Activated effector memory CD4-positive, alpha-beta T cell treated with anti-CD3 and anti-CD28 coated beads, Interleukin-2, amount 50 U/mL, for 16 hours (primary cell): ENCODE measurements at regions not wholly inside any gene's neighbourhood (a gene's known extent, or its start where the extent isn't known, plus 50 kb on each side); places are given as distances from the start of the nearest gene placed in this dataset.
"Not testable (repeated sequence)": the region's sequence is repeated elsewhere in the genome, so short reads cannot be mapped to it uniquely, and the experiment has no call there.

Experiments
- DNase-seq: peaks from one replicate; pipeline ENCODE4 v3.0.0-alpha.2; 2020

DNA sequence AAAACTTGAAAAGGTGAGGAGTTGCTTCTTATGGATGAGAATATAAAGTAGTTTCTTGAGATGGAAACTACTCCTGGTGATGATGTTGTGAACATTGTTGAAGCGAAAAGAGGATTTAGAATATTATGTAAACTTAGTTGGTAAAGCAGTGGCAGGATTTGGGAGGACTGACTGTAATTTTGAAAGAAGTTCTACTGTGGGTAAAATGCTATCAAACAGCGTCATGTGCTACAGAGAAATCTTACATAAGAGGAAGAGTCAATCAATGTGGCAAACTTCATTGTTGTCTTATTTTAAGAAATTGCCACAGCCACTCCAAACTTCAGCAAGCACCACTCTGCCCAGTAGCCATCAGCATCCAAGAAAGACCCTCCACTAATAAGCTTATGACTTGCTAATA, 112.9 kb upstream of the ZEB2 start:
- no peak for DNase-seq

DNA sequence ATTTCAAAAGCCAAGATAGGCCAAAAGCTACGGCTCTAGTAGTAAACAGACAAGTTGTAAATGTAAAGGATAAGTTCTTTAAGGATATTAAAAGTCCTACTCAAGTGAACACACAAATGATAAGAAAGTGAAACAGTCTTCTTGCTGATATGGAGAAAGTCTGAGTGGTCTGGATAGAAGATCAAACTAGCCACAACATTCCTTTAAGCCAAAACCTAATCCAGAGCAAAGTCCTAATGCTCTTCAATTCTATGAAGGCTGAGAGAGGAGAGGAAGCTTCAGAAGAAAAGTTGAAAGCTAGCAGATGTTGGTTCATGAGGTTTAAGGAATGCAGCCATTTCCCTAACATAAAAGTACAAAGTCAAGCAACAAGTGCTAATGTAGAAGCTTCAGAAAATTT, 111.7 kb upstream of the ZEB2 start:
- no peak for DNase-seq

DNA sequence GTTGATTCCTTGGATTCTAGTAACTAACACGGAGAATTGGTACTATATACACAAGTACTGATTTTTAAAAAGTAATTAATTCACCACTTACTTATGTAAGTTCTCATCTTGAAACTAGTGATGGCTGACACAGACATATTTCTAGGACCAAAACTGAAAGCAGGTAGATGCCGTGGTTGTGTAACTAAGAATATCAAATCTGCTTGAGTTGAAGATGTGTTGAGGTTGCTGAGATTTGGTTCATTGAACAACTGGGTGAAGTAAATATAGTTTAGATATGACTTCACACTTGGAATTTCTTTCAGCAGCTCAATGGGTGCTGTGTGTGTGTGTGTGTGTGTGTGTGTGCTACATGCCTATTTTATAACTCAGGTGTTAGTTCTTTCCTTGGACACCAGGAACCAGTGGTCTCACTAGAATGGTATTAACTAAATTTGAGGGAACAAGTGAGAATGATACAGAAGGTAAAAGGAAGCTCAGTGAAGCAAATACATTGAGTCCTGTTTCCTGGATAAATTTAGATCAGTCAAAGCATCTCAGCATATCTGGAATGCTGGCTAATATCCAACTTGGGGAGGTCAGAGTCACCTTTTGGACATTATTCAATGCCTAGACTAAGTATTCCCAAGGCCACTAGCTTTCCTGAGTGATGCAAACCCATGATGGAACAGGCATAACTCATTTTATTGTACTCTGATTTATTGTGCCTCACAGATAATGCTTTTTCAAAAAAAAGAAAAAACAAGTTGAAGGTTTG, 110.7 kb upstream of the ZEB2 start:
- no peak for DNase-seq

DNA sequence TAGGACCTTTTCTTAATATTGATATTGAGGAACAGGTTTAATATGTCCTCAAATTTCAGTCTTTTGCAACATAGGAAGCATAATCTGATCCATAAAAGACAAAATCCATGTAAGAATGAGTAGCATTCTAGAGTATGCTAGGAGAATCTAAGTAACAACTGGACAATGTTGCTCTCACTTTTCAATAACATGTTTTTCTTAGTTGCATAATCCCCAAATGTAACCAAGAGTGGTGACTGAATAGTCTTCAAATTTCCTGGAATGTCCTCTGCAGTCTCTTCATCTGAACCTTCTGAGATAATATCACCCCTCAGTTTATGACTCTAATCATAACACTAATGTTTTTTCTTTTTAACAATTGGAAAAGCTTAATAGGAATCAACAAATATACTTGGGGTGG, 110.0 kb upstream of the ZEB2 start:
- no peak for DNase-seq

DNA sequence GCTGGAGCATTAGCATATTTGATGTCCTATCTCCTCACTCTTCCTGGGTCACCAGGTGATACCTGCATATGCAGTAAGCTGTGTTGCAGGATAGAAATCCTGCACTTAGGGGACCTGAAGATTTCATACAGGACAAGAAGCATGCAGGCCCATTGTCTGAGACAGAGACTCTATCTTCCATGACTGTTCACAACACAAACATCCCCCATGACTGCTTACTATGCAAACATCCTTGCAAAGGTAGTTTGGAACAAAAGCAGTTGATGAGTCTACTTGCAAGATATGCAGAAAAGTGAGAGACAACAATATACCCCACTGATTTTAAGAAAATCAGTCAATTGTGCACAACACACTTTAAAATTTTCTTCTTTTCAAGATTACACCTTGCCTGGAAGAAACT, 108.6 kb upstream of the ZEB2 start:
- no peak for DNase-seq

DNA sequence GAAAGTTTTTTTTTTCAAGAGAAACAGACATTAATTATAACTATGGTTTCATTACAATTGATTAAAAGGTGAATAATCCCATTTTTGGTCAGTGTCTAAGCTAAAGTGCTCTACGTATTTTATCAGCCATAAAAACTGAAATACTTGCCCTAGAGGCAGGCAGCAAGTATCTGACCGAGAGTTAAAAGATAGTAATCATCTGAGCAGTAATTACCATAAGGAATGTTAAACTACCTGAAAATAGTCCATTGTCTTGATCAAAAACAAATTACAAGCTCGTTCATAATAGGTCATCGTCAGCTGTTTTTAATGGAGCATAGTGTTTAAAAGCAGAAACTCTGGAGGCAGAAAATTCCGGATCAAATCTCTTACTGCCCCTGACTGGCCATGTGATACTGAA, 105.7 kb upstream of the ZEB2 start:
- DNase-seq, result no peak

DNA sequence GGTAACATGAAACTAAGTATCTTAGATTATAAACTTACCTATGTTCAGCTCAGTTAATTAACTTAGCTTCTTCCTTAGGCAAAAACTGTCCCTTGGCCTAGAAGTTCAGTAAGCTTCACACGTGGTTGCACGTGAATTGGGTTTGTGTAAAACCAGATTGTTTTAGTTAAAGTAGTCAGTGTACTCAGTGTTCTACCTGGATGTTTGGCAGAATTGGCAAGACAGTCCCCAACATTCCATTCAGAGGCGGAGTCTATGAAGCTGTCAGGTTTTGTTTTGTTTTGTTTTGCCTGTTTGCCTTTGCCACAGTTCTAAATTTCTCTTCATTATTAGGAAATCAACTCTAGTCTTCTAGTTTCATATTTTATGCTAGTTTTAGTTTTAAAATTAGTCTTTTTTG, 105.3 kb upstream of the ZEB2 start:
- no peak for DNase-seq

DNA sequence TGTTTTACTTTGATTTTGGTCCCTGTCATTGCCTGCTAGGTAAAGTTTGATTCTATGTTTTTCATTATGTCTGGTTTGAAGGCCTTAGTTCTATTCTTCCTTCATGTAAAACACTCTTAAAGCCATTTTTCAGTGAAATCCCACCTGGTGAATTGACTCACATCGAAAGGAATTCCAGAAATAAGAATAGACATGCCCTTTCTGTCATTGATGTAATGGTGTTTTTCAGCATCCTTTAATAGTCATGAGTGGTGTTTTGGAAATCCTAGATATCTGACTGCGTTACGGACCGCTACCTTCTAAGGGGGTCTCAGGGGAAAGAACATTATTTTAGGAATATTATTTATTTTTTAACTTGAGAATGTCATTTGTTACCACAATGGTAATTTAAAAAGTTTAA, 104.5 kb upstream of the ZEB2 start:
- no peak for DNase-seq

DNA sequence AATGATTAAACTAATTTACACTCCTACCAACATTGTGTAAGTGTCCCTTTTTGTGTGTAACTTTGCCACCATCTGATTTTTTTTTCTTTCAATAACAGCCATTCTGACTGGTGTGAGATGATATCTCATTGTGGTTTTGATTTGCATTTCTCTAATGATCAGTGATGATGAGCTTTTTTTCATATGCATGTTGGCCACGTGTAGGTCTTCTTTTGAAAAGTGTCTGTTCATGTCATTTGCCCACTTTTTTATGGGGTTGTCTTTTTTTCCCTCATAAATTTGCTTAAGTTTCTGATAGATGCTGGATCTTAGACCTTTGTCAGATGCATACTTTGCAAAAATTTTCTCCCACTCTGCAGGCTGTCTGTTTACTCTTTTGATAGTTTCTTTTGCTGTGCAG, 102.5 kb upstream of the ZEB2 start:
- not testable (repeated sequence) for DNase-seq

DNA sequence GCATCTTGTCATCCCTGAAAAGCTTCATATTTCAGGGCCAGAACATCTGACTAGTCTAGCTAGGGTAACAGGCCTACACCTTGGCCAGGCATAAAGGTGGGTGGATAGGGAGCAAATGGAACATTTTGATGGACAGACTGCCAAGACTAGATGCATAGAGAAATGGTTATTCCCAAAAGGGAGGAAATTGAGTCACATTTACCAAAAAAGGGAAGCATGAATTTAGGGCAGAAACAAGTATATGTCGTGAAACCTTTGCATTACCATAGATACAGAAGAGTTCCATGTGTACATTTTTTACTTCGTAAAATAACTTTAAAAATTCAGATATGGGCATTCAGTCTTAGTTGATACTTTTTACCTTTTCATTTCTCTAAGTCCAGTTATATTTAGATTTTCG, 101.3 kb upstream of the ZEB2 start:
- DNase-seq, result no peak

DNA sequence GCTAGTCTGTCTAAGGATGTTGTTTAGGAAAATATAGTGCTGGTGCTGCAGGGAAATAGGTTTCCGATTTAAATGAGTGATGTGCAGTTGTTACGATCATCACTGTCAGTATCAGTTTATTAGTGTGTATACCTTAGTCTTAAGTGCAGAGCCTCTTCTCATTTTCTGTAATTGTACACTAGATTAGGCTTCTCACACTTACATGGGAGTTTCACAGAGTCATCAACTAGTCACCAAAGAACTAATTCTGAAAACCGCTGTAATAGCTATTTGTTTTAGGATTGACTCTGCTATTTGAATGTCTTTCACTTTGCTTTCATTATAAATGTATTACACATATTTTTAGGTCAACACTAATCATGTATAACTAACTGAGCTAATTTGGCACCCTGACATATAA, 99.8 kb upstream of the ZEB2 start:
- no peak for DNase-seq

DNA sequence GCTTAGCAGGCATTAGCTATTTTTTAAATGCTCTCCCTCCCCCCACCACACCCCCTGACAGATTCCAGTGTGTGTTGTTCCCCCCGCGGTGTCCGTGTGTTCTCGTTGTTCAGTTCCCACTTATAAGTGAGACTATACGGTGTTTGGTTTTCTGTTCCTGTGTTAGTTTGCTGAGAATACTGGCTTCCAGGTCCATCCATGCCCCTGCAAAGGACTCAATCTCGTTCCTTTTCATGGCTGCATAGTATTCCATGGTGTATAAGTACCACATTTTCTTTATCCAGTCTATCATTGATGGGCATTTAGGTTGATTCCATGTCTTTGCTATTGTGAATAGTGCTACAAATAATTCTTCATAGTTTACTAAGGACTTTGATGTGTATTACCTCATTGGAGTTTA, 97.3 kb upstream of the ZEB2 start:
- DNase-seq, result not testable (repeated sequence)

DNA sequence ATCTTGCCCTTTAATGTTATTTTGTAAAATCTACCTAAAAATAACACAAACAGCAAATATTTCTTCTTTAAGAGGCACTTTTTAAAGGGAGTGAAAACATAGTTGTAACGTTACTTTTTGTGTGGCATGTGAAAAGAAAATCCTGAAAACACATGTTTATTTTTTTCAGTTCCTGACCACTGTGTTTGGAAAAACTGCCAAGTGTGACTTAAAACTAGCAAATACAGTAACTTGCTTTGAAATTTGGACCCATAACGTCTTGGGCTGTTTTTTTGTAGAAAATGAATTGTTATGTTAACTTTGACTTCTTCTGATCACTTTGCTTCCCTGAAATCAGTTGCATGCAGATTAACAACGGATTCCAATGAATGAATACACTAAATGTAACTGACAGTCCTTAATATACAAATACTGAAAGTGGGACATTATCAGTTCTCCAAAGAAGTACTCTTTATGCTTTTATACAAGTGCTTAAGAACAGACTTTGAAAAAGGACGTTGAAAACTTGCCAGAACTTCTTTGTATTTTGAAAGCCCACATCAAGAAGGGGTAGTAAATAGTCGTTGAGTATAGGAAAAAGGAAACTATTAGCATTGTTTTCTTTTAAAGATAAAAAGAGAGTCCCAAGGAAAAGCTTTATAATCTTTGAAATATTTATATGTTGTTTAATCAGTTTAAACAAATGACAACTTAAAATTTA, 96.1 kb upstream of the ZEB2 start:
- DNase-seq, result no peak

DNA sequence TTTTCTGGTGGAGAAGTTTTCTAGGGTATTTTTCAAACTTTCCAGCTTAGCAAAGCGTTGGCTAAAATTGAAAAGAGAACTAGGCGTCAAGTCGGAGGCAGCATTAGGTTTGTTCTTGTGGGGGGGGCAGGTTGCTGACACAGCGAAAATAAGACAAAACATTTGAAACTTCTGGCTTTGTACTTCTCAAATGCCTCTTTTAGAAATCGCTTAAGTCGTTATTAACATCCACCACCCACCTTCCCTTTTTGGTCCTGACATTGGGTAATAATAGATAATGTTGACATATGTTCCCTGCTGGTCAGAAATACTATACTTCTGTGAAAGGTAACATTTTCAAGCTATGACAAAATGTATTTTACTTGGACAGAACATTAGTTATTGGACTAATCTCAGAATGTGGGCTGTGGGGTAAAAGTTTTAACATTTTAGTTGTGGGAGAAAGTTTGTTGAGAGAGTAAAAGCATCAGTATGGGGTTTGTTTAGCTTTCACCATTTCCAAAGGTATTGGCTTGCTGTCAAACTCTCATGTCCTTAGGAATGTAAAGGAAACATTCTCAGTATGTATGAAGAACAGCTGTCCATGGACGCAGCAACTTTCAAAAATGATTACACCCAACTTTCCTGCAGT, 88.1 kb upstream of the ZEB2 start:
- no peak for DNase-seq

DNA sequence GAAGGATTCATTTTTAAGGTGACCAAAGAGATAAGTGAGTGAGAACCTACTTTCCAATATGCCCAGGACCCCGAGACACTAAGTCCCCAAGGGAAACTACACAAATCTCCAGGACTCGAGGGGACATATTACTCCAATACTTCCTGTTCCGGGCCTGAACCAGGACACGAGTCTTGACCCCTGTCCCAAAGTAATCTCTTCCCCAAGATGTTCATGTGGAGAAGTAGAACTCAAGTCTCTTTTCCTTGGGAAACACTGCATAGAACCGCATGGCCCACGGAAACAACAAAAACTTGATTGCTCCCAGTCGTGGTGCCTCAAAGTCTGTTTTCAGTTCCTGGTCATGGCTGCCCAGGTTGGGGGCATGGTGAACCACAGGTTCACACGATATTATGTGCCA, 87.2 kb upstream of the ZEB2 start:
- DNase-seq, result no peak

DNA sequence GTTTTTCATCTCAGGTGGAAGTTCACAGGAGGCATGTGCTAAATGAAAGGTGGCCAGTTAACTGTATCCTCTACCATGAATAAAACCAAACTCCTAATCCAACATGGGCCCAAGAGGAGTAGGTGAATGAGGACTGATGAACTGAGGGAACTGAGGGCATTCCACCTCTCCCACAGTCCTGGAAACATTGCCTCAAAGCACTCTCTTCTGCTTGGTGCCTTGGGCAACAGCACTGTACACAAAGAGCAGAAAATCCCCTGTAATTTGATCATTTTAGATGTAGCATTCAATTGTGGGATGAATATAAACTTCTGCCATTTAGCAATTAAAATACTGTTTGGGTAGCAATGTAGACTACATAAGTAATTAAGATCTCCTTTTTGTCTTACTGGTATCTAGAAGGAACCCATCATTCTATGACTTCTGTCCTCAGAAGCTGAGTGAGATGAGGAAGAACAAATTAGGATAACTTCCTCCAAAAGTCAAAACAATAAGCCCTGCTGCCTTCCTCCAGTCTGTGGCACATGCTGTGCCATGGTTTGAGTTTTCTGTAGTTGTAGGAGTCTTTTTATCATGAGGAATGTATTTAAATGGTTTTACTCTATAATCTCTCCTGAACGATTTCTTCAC, 86.7 kb upstream of the ZEB2 start:
- no peak for DNase-seq

DNA sequence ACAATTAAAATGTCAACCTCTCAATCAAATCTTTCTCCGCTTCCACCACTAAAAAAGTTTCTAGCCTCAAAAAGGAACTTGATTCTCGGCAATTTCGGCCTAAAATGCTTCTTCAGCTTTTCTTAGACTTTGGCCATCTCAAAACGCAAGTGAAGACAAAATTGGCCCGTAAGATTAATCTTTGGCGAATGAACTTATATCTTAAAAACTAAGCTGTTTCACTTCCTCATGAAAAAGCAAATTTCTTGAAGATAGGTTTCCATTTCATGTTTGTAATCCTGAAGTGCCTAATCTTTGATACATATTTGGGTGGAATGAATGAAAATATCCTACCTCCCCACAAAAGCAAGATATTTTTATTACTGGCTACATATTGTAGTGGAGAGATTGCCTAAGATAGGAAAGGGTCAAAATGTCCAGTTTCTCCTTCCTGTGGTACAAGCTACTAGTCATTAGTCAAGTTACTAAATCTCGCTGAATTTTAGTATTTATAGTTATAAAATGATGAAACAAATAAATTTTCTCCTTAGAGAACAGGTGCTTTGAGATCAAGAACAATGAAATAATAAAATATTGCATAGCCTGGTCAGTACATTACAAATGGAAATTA, 85.4 kb upstream of the ZEB2 start:
- no peak for DNase-seq

DNA sequence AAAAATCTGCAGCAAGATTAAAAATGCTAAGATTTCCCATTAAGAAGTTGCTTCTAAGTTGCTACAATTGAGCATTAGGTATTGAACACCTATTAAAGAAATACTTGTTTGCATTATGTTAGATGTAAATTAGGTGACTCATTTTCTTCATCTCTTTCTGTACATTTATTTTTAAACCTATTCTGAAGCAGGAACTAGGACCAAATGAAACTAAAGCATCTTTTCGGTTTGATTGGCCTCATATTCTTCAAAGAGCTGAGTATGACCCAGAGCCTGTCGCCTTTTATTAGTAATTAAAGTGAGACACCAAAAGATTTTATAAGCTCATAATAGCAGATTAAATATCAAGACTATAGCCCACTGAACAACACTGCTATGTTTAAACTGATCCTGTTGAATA, 83.4 kb upstream of the ZEB2 start:
- no peak for DNase-seq

DNA sequence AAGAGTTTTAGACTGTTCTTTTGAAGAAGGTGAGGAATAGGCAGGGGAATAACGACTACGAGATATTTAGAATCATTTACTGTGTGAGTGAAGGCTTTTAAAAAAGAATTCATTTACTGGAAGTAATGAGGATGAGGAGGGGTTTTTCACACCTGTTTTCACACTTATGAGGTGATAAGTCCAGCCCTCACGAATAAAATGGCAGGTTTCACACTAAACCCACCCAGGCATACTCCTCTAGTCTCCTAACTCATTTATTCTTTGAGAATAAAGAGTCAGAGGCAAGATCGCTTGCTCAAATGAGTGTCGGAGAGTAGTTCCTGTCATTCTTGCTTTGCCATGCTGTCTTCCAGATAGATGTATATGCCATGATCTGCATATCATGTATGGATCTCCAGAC, 79.0 kb upstream of the ZEB2 start:
- no peak for DNase-seq

DNA sequence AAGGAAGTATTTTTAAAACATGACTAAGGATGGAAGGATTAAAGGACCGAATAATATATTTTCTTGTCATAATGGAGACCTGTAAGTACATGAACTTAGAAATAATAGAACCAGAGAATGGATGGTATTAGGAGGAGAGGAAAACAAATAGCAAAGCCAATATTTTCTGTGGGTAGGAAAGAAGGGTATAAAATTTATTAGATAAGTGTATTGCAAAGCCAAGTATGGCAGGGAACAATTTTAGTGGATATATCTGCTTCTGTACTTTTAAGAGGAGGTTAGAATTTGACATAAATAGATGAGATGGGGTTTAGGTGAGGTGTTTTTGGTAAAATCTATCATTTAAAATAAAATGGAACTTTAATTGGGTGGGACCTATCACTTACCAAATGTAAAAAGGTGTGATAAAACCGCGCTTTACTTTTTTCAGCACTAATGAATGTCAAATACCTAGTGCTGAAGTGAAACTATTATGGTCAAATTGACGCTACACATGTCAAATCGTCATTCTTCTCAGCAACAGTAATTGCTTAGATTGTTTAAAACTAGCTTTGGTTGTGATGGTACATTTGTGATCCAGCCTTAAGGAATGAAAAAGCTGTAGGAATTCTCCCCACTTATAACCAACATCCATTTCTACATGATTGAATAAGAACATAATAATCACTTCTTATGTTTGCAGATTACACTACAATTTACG, 78.1 kb upstream of the ZEB2 start:
- no peak for DNase-seq

DNA sequence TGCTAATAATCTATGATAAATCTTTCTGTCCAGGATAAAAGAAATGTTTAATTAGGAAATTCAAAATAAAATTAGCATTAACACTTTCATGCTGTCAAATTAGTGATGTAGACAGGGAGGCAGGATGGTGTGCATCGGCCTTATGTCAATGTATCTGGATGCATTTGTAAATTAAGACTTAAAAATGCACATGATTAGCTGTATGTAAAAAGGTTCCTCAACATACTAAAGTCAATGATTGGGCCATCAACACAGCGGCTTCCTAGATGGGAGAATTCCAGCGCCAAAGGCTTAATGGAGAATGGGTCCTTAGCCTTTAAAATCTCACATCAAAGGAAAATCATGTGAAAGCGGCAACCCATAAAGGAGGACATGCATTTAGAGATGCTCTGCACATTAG, 77.5 kb upstream of the ZEB2 start:
- no peak for DNase-seq

DNA sequence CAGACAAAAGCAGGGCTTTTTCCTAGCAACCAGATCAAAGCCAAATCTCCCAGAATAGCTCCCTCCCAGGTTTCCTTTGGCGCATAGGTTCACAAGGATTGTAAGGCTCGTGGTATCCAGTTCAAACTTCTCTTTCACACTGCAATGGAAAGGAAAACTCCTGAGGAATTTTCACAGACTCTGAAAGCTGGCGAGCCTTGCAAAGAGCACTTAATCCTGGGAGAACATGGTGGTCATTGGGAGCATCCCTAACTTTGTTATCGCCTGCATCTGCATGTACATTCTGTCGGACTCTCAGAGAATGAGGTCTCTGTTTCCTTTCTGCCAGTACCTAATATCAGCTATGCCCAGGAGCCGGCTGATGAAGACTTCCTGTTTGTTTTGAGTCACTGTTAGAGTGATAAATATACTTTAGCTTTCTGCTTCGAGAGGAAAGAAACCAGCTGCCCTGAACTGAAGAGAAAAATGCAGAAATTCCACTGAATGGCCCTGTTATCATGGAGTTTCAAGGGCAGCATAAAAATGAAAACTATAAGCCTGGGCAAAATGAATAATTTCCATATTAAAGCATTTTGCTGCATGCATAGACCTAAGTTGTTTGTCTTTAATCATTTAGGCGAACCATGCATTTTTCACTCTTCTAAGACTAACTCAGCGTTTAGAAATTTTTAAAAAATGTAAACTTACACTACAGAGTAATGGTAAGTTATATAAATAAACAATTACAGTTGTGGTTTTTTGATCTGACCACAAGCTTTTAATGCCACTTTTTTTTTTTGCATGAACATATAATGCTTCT, 76.4 kb upstream of the ZEB2 start:
- DNase-seq, result no peak
